ENCODE measurements at regions not wholly inside any gene's neighbourhood (a gene's known extent, or its start where the extent isn't known, plus 50 kb on each side); places are given as distances from the start of the nearest gene placed in this dataset.

DNA sequence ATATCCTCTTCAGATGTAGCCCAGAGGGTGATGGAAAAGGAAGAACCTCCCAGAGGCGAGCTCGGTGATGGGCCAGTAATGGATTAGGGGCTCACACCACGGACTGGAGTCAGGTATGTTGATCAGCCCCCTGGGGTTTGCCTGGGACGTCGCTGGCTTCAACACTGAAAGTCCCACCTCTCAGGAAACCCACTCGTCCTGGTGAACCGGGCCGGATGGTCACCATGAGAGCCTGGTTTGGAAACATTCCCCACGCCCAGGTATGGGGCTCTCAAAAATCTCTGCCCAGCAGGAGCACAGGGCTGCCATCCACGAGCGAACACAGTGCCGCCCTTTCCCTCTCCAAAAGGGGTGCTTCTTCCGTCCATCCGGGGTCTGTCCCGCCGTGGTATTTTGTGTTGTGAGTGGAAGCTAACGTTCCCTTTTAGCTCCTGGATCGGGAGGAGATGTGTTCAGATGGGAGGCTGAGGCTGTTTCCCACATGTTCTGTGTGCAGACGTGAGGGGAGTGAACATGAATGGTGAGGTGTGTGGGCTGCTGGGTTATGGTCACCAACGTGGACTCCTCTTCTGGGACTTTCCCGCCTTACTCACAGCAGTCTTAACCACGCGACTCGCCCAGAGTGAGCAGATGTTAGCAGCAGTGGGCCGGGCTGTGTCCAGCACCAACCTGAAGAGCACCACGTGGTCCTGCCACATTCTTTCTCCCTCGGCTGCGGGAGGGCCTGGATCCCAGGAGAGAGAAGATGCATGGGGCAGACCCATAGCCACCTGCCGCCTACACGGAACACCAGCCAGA, 139.2 kb downstream of the KIF26A start:
- no peak for DNase-seq

DNA sequence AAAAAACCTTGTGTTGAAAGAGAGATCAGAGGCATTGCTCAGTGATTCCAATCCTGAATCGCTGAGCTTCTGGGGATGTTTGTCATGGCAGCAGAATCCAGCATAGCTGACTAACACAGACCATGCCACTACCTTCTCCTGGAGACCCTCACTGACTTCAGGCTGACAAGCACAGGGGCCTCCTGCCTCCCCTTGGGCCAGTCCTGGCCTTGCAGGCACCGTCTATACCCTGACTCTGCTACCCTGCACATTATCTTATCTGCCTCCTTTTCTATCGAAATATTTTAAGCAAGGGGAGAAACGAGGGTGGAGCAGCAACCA, 139.8 kb downstream of the KIF26A start:
- no peak for DNase-seq

DNA sequence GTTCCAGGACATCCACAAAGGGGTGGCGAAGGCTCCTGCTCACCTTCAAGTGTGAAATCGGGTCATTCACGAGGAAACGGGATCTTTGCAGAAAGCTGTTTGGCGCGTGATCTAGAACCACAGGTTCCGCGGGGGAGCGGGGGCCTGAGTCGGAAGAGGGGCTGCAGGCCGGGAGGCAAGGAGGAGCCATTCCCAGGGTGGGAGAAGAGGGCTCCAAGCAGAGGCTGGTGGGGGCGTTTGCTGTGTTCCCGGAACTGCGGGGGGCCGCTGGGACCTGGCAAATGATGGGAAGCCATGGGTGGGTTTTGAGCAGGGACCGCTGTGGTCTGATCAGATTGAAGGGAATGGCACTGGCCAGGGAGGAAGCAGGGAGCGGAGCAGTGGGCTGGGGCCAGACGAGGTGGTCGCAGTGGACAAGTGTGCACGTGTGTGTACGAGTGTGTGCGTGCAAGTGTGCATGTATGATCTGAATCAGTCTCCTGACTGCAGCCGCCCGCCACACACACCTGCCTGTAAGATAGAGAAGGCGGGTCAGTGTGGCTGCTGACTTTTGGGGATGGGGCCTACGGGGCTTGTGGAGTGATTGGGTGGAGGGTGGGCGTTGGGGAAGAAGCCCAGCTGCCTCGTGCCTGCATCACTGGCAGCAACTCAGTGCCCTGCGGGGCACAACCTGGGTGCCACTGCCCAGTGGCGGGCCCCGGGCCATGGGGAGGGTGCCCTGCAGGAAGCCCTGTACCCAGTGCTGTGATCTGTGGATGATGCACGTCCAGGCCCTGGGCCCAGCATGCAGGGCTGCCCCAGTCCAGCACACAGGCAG, 141.9 kb downstream of the KIF26A start:
- DNase-seq: no peak

- DNase-seq: no peak
Measured at GRCh38 chr14:104280902-104281767, 142.7 kb downstream of the KIF26A start.

DNA sequence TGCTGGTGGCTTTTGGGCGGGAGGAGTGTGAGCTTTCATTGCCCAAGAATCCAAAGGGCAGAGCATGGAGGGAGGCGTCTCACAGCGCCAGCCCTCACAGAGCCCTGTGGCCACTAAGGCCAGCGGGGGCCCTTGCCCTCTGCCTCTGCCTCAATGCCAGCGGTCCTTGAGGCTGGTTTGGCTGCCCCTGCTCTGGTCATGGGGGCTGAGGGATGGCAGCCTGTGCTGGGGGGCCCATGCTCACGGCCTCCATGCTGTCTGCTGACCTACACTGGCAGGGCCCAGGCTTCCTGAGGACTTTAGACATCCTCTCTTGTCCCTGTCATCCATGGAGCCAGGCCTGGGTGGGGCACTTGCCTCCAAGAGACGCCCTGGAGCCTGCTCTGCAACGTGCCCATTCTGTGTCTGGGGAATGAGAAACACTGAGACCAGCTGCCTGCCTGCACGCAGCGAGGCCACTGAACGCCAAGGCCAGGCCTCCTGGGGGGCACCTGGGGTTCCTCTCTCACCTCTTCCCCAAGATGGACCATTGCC, 143.4 kb downstream of the KIF26A start:
- no peak for DNase-seq

GRCh38 chr14:104282332-104283196, 144.2 kb downstream of the KIF26A start:
- DNase-seq: no peak

- no peak for DNase-seq
Measured at GRCh38 chr14:104283197-104284106, 145.1 kb downstream of the KIF26A start.

DNA sequence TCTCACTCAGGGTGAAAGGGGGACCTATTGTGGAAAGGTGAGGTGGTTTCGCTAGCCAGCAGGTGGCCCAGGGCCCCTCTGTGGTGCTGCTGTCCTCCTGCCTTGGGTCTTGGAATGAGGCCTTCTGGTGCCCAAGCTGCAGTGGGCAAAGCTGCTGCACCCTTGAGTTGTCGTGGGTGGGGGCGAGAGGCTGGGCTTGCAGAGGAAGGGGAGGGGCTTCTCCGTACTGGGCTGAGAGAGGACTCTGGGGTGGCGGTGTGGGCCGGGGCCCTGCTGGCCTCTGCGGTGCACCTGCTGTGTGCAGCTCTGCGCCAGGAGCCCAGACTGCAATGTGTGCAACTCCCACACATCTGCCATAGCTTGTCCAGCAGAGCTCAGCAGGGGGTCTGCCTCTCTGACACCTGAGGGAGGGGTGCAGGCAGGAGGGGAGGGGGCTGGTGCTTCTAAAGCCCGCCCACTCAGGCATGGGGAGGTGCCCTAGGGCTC, 145.8 kb downstream of the KIF26A start:
- DNase-seq: no peak

DNA sequence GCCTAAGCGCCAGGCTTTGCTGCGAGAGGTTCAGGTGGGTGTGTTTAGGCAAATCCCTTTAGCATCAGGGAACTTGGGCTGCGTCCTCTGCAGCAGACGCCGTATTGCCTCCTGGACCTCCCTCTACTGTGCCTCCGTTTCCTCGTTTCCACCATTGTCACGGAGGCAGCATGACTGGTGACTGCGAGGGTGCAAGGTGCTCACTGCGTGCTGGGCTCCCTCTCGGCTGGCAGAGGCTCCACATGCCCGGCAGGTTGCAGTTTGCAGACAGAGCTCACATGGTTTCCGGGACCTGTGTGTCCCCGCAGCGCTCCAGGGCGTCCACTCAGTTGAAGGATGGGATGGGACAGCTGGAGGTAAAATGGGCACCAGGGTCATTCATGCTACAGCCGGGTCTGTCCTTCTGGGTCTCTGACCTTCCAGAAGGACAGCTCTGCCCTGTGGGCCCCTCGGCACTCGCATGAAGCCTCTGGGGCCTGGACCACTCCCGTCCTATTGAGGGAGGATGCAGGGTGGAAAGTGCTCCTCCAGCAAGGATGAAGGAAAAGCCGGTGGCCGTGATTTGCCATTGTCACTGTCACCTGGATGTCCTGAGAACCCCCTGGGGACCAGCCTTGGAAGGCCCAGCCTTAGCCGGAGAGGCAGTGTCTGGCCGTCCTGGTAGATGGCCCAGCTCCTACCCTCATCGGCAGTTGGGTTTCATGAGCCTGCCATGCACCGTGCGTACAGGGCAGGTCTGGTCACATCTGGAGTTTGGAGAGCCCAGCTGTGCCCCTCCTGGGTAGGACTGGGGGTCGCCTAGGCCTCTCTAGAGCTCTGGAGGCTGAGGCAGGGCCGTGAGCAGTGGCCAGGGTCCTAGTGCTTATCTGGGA, 146.5 kb downstream of the KIF26A start:
- no peak for DNase-seq

DNA sequence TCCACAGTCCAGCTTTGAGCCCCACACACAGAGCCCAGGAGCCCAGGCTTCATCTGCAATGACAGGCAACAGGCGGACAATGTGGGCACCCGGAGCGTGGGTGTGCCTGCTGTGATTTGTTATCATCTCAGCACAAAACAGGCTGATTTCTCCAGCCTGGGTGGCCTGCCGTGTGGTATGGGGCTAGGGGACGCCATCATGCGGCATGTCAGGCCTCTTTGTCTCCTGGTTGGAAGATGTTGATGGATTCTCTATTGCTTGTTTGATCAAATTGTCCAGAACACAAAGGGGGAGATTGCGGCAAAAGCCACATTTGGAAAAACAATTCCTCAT, 147.1 kb downstream of the KIF26A start:
- DNase-seq: no peak

- DNase-seq: no peak
Measured at GRCh38 chr14:104286086-104286485, 147.7 kb downstream of the KIF26A start.

- no peak for DNase-seq
Measured at GRCh38 chr14:104286496-104286895, 148.1 kb downstream of the KIF26A start.

DNA sequence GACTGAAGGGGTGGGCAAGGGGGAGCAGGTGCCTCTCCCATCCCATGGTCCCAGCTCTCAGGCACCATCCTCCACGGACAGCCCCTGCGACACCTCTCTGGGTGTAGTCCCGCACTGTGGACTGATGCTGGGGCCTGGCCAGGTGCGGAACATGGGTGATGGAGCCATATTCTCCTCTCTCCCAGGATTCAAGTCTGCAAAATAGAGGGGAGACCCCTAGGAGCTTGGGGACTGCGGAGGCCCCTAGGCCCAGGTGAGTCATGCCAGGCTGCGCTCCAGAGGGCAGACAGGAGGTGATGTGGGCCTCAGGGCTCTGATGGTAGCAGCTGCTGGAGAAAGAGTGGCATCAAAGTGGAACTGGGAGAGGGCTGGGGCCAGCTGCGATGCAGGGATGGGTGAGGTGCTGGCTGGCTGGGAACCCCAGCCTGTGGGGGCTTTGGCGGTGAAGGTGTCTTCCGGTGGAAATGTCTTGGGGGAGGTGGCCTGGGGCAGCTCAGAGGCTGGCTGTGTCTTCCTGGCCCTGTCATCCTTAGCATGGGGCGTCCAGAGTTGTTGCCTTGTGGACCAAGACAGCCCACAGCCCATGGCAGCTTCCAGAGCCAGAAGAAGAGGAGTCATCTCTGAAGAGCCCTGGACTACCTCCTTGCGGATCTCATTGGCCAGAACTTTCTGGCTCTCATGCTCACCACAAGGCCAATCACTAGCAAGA, 149.1 kb downstream of the KIF26A start:
- no peak for DNase-seq

DNA sequence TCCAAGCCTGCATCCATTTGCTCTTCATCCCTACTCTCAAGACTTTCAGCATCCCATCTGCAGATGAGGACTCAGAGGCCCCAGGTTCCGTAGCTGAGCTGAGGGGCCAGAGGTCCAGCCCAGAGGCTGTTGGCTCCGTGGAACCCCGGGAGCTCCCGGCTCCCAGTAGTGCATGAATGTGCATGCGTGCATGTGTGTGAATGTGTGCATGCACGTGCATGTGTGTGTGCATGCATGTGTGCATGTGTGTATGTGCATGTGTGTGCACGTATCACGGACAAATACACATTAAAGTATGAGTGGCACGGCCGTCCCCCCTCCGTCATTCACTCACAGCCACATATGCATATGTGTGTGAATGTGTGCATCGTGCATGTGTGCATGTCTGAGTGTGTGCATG, 149.9 kb downstream of the KIF26A start:
- no peak for DNase-seq

DNA sequence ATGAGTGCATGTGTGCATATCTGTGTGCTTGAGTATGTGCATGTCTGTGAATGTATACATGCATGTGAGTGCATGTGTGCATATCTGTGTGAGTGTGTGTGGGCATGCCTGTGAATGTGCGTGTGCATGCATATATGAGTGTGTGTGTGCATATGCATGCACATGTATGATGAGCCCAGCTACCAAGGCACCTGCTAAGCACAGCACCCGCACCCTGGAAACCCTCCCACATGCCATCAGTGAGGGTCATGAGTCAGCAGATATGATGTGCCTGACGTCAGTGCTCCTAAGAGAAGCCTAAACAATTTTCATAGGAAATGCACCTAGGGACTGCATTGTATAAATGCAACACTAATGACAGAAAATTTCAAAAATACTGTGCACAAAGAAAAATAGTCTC, 151.1 kb downstream of the KIF26A start:
- DNase-seq: no peak

DNA sequence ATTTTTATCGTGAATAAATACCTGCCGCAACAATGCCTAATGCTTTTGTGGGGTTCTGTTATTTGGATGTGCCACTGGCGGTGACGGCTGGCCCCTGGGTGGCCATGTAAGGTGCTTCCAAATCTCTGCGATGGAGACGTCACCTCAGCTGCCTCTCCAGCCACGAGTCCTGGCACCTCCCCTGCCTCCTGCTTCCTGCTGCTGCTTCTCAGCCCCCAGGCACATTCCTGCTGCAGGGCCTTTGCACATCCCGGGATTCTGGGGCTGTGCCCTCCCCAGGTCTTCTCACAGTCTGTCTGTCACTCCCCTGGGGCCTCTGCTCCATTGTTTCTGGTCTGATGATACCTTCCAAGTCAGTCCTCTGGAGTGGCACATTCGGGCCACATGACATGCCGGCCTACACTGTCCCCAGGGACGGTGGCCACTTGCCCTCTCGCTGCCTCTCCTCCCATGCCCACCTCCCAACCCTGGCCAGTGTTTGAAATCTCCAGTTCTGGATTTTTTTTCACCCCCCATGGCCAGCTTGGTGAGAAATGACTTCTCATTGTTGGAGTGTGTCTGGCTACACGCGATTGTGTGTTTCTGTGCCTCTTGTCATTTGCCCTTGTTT, 151.8 kb downstream of the KIF26A start:
- no peak for DNase-seq

GRCh38 chr14:104290756-104291122, 152.4 kb downstream of the KIF26A start:
- DNase-seq: no peak

- no peak for DNase-seq
Measured at GRCh38 chr14:104291123-104292000, 153.0 kb downstream of the KIF26A start.

All from KG1 (cell line).